GM18861 (cell line): ENCODE measurements at regions not wholly inside any gene's neighbourhood (a gene's known extent, or its start where the extent isn't known, plus 50 kb on each side); places are given as distances from the start of the nearest gene placed in this dataset.
"Not testable (repeated sequence)": the region's sequence is repeated elsewhere in the genome, so short reads cannot be mapped to it uniquely, and the experiment has no call there.

Experiments used
- ATAC-seq: cut with Tn5 transposase; IDR thresholded peaks from one replicate; pipeline ENCODE4 v1.9.1; 2021; ENCODE audit not compliant: unreplicated experiment

DNA sequence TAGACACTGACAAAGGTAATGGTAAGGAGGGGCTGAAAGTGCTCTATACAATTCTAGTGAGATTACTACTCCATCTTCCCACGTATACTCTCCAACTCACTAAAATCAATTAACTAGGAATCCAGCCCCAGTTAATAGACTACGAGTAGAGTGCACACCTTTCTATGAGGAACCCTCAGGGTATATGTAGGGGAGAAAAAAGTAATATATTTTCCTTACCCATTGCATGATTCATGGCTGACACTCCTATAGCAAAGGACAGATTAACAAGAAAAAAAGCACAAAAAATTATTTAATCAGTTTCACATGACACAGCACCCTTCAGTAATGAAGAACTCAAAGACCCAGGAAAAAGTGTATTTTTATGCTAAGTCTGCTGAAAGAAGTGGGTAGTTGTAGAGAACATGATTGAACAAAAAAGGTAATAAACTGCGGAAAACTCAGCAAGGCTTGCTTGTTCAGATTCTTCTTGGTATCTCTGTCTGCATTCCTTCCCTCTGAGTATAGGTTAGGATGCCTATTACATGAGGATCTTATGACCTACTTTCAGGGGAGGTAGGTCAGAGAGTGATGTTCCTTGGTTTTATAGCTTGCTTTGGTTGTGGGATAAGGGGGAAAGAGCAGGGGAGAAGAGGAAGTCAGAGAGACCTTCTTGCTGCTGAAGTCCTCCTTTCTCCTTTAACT is 342.0 kb upstream of the DLGAP1 start:
- no peak for ATAC-seq

DNA sequence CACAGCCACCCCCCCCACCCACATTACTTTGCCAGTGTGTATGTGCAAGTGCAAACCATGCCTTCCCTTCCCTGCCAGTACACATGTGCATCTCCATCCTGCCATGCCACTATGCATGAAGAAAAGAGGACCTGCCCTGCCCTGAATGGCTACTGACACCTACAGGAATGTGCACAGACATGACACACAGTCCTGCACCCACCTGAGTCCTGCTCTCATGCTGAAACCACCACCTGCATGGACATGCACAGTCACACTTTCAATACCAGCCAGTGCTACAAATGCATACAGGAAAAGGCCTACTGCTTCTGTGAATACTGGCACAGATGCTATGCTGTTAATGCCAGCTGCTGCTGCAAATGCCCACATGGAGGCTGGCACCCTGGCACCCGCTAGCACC is 334.4 kb upstream of the DLGAP1 start:
- no peak for ATAC-seq

DNA sequence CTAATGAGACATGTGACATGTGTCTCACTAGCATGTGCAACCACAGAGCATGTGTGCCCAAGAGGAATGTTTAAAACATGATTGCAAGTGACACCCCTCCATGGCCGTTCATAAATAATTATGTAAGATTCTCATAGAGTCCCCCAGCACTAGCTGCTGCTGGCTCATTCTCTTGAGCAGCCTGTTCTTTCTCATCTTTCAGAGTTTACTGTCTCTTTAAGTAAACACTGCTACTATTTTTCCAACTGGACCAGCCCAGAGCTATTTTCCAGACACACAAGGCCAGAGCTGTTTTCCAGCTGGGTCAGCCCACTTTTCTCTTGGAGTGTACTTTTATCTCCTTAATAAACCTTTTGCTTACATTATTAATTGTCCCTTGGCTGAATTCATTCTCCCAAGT is 326.8 kb upstream of the DLGAP1 start:
- ATAC-seq = no peak

DNA sequence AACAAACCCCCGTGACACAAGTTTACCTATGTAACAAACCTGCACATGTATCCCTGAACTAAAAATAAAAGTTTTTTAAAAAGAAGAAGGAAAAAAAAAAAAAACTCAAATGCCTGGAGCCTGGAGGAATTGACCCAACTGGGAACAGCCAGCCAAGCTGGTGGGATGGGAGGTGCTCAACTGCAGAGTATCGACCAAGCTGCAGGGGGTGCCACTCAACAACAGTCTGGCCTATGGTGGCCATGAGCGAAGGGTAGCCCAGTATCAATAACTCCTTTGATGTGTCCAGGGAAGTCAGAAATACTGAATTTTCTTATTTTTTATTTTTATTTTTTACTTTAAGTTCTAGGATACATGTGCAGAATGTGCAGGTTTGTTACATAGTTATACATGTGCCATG is 310.3 kb upstream of the DLGAP1 start:
- no peak for ATAC-seq

DNA sequence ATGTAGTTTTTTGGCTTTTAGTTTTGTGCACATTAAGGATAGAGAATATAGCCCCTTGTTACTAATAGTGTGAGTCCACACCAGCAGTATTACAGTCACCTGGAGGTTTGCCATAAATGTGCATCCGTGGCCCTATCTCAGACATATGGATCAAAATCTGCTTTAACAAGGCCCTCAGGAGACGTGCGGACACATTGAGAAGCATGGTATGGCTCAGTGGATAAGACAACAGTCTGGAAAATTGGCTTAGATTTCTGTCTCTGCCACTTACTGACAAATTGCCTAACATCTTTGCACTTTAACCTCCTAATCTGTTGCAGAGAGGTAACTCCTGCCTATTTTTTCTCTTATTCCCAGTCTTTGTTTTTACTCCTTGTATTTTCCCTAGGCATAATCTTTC is 307.2 kb upstream of the DLGAP1 start:
- ATAC-seq = no peak

DNA sequence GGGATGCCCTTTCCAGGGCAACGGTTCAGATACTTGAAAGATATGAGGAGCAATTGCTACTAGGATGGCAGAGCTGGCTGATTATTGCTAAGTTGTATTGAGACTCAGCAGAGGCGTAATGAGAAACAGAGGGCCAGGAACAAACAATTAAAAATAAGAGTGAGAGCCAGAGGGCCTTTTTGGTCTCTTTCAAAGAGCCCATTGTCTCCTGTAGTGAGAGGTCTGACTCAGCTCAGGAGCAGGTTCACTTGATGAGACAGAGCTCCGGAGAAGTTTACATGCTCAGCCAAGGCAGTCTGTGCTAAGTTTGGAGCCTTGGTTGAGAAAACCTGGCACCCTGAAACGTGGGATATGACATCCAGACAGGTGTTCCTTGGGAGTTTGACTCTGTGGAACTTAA is 303.9 kb upstream of the DLGAP1 start:
- ATAC-seq = no peak

DNA sequence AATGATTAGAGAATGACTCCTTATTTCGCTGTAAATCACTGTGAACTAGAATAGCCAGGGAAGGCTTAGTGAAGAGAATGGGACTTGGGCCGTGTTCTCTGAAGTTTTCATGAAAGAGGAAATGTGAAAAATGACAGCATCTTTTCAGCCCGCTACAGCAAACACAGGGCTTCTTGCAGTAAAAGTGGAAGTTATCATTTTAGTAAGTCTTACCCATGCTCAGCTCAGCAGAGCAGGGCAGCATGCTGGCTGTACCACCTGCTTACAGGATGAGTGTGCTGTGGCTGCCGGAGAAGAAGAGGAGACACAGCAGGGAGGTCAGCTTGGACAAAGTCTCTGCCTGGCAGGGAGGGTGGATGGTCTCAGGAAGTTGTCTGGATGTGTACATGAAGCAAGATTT is 300.7 kb upstream of the DLGAP1 start:
- ATAC-seq = no peak

DNA sequence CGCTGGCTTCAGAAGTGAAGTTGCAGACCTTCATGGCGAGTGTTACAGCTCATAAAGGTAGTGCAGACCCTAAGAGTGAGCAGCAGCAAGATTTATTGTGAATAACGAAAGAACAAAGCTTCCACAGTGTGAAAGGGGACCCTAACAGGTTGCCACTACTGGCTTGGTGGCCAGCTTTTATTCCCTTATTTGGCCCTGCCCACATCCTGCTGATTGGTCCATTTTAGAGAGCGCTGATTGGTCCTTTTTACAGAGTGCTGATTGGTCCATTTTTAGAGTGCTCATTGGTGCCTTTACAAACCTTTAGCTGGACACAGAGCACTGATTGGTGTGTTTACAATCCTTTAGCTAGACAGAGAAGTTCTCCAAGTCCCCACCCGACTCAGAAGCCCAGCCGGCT is 298.0 kb upstream of the DLGAP1 start:
- not testable (repeated sequence) for ATAC-seq

DNA sequence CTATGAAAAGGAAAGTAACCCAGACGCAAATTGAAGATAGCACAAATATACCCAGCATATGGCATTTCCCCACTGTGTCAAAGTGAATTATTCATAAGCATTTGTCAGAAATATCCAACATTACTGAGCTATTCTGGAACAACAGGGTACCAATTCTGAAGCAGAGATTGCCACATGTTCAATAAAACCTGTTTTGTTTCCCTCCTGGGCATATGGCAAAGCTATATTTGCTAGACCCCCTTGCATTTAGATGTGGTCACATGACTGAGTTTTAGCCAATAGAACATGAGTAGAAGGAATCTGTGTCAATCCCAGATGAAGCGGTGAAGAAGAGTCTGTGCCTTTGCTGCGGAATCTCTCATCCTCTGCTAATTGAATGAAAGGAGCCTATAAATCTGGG is 296.4 kb upstream of the DLGAP1 start:
- ATAC-seq = no peak

DNA sequence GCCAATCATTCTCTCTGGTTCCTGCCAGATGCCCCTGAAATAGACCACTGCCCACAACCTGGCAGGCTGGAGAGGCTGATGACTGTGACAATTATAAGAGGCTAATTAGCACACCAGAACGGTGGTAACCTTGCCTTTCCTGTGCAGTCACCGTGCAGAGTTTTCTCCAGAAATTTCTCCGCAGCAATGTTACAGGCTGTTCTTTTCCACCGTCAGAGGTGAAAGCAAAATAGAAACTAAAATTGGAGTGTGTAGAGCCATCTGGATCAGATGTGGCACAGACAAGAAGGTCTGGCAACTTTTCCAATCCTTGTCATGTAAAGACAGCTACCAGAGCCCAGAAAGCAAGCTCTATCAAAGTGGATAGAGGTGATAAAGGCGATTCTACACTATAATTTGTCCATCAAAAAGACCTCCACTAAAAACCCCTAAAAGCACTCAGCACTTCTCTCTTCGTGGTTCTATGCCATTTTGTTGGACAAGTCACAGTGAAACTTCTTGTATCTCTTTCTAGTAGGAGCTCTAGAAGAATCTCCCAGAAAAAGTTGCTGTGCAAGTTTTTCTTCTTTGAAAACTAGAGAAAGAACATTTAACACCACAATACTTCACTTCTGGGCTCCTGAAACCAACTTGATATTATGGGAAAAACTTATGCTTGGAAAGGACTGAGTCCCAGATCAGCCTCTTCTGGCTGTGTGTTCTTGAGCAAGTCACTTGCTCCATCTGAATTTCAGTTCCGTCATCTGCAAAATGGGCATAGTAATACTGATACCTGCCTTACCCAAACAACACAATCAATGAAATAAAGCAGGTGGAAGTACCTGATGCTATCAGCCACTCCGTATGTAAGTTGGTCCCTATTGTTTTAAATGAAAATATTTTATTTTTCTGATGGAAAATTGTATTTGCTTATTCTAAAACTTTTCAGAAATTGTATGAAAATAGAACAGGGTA is 295.6 kb upstream of the DLGAP1 start:
- ATAC-seq = no peak

DNA sequence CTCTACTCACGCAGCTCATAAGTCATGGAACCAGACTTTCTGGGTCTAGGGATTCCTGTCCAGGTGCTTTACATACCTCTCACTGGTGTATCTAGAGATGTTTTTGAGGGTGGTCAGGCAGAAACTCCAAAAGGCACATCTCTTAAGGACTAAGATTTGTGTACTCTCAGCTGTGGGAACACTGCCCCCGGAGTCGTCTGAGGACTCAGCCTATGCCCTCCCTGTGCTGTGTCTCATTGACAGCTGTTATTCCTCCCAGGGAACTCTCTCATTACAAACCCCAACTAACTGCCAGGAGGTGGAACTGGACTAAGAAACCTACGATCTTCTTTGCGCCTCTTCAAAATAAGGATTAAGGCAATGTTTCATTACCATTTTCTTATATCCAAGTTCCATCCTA is 293.9 kb upstream of the DLGAP1 start:
- ATAC-seq = no peak

DNA sequence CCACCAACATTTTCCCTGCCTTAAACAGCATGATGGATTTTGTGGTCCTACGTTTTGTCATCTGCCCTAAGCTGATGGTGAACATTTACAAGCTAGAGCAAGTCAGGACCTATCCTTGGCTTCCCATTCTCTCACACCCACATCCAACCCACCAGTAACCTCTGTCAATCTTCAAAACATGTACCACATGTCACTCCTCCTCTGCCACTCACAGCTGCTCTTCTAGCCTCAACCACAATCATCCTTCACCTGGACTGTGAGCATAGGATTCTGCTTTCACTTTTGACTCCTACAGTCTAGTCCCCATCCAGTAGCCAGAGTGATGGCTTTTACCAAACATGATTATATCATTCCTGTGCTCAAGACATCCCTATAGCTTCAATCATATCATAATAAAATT is 279.8 kb upstream of the DLGAP1 start:
- no peak for ATAC-seq

DNA sequence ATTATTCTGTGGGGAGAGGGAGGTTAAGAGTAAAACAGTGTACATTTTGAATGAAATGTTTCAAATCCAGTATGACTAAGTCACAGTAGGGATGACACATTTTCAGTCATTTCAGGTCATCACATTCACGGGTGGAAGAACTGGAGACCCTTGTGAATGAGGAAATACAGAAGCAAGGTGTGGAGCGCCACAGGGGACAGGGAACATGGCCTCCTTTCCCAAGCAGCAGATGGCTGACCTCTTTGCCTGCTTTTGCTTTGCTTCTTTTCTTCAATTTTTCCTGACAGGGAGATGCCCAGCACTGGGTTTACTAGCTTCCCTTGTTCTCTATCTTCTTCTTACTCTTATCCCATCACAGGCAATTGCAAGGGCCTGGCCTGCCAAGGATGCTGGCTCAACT is 278.9 kb upstream of the DLGAP1 start:
- no peak for ATAC-seq

DNA sequence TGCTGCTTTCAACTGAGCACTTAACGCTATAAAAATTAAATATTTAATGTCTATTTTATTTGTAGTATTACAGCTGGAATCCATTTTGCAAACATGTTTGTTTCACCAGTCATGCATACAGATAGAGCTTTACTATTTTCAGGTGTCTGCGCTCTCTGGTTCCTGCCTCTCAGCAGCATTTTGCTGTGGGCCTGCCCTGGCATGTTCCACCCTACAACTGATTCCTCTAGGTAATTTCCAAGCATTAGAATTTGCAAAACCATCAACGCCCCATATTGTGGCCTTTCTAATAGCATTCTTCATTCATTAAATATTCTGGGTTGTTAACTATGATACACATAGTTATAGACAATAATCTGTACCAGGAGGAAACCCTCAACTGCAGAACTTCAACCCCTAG is 266.4 kb upstream of the DLGAP1 start:
- ATAC-seq = no peak

DNA sequence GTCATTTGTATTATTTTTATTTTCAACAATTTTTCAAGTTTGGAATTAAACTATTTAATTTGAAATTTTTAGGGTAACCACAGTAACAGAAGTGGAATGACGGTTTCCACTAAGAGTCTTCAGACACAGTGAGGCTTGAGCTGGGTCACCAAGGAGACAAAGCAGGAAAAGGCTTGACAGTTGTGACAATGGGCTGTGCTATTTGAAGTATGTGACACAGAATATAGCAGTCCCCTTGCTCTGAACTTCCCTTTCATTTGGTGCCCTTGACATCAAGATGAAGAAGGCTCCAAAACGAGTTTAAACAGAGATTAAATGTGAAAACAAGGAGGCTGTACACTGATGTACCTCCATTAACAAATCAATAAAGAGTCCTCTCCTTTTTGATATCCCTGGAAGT is 265.4 kb upstream of the DLGAP1 start:
- ATAC-seq = no peak

DNA sequence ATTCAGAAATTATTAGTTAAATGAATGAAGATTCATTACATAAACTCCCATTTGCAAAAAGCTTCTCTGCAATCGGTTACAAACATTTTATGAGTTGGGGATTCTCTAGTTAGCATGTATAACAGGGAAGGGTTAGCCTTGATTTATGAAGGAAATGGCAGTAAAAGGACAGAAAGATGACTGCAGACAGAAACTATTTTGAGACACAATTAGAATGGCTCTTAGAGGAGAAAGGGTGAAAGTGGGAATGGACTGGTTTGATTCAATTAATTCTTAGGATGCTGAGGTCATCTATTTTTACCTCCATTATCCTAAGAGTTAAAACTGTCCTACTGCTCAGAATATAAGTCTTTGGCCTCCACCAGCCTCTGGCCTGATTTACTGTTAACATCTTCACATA is 250.8 kb upstream of the DLGAP1 start:
- no peak for ATAC-seq

DNA sequence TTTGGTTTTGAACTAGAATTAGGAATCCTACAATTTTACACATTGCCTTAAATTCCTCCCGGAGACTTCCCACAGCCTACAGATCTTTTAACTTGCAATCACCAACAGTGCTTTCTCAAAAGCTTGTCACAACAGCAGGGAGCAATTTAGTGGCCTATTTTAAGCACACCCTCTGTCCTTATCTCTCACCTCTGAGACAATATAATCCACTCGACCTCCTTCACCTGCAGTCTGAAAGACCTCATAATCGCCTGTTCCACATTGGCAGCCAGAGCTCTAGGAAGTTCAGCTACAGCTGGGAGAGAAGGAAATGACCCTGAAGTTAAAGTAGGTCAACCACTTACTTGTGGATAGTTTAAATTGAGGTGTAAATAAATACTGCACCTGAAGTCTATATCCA is 249.7 kb upstream of the DLGAP1 start:
- no peak for ATAC-seq

DNA sequence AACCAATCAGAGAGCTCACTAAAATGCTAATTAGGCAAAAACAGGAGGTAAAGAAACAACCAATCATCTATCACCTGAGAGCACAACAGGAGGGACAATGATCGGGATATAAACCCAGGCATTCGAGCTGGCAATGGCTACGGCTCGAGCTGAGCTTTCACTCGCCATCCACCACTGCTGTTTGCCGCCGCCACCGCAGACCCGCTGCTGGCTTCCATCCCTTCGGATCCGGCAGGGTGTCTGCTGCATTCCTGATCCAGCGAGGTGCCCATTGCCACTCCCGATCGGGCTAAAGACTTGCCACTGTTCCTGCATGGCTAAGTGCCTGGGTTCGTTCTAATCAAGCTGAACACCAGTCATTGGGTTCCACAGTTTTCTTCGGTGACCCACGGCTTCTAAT is 236.7 kb upstream of the DLGAP1 start:
- ATAC-seq = no peak

DNA sequence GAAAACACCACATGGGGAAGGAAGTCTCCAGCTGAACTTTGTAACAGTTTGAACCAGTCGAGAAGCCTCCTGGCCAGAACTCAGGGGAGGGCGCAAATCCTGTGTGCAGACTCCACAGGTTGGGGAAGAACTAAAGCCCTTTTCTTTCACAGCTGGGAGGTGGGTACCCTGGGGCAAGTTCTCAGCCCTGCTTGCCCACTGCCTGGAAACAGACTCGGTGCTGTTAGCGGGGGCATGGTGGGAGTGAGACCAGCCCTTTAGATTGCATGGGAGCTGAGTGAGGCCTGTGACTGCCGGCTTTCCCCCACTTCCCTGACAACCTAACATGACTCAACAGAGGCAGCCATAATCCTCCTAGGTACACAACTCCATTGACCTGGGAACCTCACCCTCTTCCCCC is 223.6 kb upstream of the DLGAP1 start:
- ATAC-seq = not testable (repeated sequence)

DNA sequence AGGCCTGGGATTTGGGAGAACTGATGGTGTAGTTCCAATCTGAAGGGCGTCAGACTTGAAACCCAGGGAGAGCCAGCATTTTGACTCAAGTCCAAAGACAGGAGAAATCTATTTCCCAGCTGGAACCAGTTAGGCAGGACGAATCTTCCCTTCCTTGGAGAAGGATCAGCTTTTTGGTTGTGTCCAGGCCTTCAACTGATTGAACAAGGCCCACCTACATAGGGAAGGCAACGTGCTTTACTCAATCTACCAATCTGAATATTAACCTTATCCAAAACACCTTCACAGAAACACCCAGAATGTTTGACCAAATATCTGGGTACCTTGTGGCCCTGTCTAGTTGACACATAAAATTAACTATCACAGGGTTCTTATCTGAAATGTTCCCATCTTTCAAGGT is 221.9 kb upstream of the DLGAP1 start:
- ATAC-seq = no peak

DNA sequence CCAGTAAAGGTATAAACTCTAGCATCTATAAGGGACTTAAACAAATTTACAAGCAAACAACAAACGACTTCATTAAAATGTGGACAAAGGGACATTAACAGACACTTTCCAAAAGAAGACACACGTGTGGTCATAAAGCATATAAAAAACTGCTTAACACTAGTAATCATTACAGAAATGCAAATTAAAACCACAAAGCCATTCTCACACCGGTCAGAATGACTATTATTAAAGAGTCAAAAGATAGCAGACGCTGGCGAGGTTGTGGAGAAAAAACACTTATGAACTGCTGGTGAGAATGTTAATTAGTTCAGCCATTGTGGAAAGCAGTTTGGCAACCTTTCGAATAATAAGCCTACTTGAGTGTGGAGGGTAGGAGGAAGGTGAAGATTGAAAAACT is 217.1 kb upstream of the DLGAP1 start:
- peak; percentile 67 for ATAC-seq

DNA sequence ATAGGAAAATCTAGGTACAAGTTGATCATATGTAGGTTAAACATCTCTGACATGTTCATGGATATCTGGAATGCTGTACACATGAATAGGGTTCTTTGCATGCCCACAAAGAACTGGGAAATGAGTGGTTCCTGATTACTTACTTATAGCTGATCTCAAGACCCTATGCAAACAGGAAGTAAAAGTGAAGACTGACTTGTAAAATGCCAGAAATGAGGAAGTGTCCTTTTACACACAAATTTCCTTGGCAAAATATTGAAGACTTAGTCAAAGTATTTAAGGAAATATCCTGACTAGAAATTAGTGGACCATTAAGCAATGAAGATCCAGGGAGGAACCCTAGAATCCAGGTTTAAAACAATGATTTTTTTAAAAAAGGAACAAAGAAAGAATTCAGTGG is 203.7 kb upstream of the DLGAP1 start:
- ATAC-seq = no peak

DNA sequence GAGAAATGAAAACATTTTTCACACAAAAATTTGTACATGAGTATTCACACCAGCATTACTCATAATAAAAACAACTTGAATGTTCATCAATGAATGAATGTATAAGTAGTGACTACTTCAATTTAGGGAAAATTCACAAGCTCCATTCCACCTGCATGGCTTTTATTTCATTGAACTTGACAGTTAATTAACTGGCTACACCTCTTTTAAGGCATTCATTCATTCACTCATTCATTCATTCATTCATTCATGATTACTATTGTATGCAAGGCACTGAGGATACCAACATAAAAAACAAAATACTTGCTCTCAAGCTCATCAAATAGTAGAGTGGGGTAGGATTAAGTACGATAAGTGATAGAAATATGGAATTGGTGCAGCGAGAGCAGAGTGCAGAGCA is 198.3 kb upstream of the DLGAP1 start:
- no peak for ATAC-seq
